Transverse colon (tissue), 4 donors: ENCODE measurements at regions not wholly inside any gene's neighbourhood (a gene's known extent, or its start where the extent isn't known, plus 50 kb on each side); places are given as distances from the start of the nearest gene placed in this dataset.

Experiments used
- DNase-seq: peaks from one replicate; pipeline ENCODE4 v3.0.0-alpha.2; 2019
- H3K27ac ChIP-seq, 4 donors: fragments of 200-600 bp; sonication (generic); 2 replicates each; pipeline ENCODE4 v1.5.1; 2016 to 2018; ENCODE audit warnings: inconsistent platforms in 4 of 4
- H3K27me3 ChIP-seq: fragments of 200-600 bp; sonication (generic); 2 replicates; pipeline ENCODE4 v1.5.1; 2017; ENCODE audit warnings: inconsistent platforms
- H3K36me3 ChIP-seq, 4 donors: fragments of 200-600 bp; sonication (generic); 2 replicates each; pipeline ENCODE4 v1.5.1; 2017 to 2019; ENCODE audit warnings: inconsistent platforms in 4 of 4
- H3K4me1 ChIP-seq, 4 donors: fragments of 200-600 bp; sonication (generic); 2 replicates each; pipeline ENCODE4 v1.5.1; 2017 to 2020; ENCODE audit warnings: inconsistent platforms in 4 of 4
- H3K4me3 ChIP-seq, 4 donors: fragments of 200-600 bp; sonication (generic); 1 replicate in 1 of 4; 2 replicates in 3 of 4; pipeline versions ENCODE4 v1.5.1 to v1.6.1; 2017 to 2019; ENCODE audit warnings: inconsistent platforms in 4 of 4
- H3K9me3 ChIP-seq, 2 donors: fragments of 200-600 bp; sonication (generic); 2 replicates each; pipeline ENCODE4 v1.5.1; 2017 to 2019; ENCODE audit warnings: inconsistent platforms in 2 of 2
- EP300 ChIP-seq: sonication (generic); formaldehyde crosslinking; IDR thresholded peaks from one replicate; pipeline ENCODE4 v1.6.1; 2017; ENCODE audit warnings: antibody characterized with exemption, low read depth
- POLR2A ChIP-seq: fragments of 450-650 bp; IDR thresholded peaks from one replicate; pipeline ENCODE4 v1.6.1; 2016; ENCODE audit warnings: antibody characterized with exemption, mild to moderate bottlenecking, moderate library complexity
- POLR2AphosphoS5 ChIP-seq, 3 donors: sonication (generic); formaldehyde crosslinking; IDR thresholded peaks; one replicate each; pipeline ENCODE4 v1.6.1; 2016; ENCODE audit warnings: antibody characterized with exemption in 3 of 3
- WGBS, 2 donors: methylation state at CpG; one replicate each; pipeline ENCODE4 v1.1.5; 2018; ENCODE audit warnings: low coverage in 1 of 2; 5-methylcytosine and 5-hydroxymethylcytosine counted together
- in situ Hi-C, 4 donors: fragments of 200-750 bp; cut with MboI; loops; one replicate each; pipeline versions ENCODE4 v1.15.0 to v1.15.1; 2017; ENCODE audit warnings: low sequenced_read_pairs in 3 of 4, low pct_ligation_motif_present in 1 of 4, low pct_unique_long_range_greater_than_20kb in 1 of 4
- intact Hi-C: fragments of 100-400 bp; cut with DNase I; formaldehyde crosslinking; loops from one replicate; pipeline ENCODE4 v1.15.1; 2023; ENCODE audit warnings: low total_unique reads
- TF ChIP-seq, protein P1 (sequence below), 5 experiments: fragments of 200-600 bp in 3 of 5; fragments of 450-650 bp in 2 of 5; sonication (generic) in 3 of 5; IDR thresholded peaks; 1 replicate in 2 of 5; 2 replicates in 3 of 5; pipeline ENCODE4 v1.5.1; 2016 to 2017; ENCODE audit warnings: antibody characterized with exemption in 5 of 5, inconsistent platforms in 3 of 5, mild to moderate bottlenecking in 2 of 5, moderate library complexity in 1 of 5

DNA sequence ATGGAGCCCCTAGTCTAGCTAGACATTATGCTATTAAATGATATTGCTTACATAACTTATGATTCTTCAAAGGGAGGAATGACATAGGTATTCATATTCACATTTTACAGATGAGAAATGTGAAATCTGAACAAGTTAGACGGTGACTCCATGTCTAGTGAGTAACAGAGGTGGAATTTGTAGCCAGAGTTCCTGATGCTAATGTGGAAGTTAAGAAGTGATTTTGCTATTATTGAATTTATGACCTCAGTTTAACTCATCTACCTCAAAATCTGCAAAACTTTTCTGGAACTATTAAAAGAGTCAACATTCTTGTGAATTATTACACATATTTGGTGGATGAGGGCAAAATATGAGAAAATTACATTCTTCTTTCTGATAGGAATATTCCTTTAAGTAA, 347.6 kb upstream of the MMS22L start:
- intact Hi-C loops (no loop called here), in situ Hi-C loops (no loop called here)
- TF ChIP-seq, protein P1, sequence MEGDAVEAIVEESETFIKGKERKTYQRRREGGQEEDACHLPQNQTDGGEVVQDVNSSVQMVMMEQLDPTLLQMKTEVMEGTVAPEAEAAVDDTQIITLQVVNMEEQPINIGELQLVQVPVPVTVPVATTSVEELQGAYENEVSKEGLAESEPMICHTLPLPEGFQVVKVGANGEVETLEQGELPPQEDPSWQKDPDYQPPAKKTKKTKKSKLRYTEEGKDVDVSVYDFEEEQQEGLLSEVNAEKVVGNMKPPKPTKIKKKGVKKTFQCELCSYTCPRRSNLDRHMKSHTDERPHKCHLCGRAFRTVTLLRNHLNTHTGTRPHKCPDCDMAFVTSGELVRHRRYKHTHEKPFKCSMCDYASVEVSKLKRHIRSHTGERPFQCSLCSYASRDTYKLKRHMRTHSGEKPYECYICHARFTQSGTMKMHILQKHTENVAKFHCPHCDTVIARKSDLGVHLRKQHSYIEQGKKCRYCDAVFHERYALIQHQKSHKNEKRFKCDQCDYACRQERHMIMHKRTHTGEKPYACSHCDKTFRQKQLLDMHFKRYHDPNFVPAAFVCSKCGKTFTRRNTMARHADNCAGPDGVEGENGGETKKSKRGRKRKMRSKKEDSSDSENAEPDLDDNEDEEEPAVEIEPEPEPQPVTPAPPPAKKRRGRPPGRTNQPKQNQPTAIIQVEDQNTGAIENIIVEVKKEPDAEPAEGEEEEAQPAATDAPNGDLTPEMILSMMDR (IDR thresholded peaks at IDR 0.05) = no peak
- TF ChIP-seq EP300 (no peak), POLR2A (no peak), POLR2AphosphoS5 (IDR thresholded peaks at IDR 0.05) (no peak)
- H3K9me3 ChIP-seq = no peaks in the 10 kb centered on the region
- DNase-seq = no peak
- H3K27me3 ChIP-seq = no peaks in the 10 kb centered on the region
- no peaks in the 10 kb centered on the region for H3K4me1 ChIP-seq
- 73 to 83% methylated on average over 1 of the region's 1 CpG for WGBS, 2 donors
- no peak overlapping the region for H3K27ac ChIP-seq
- H3K36me3 ChIP-seq = no peaks in the 10 kb centered on the region
- H3K4me3 ChIP-seq = no peak overlapping the region

DNA sequence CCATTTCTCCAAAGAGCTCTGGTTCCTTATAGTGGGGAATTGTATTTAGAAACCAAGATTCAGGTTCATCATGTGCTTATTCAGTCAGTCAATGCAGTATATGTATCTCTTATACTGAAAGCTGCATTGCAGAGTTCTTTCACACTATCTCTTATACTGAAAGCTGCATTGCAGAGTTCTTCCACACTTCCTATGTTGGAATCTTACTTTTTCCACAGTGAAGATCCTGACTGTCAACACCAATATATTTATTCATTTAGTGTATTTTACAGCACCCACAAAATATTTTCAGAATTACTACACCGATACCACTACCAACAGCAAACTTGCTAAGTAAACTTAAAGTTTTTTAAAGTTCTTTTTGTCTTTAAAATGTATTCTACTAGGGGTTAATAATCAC, 349.3 kb upstream of the MMS22L start:
- H3K27me3 ChIP-seq = no peaks in the 10 kb centered on the region
- no peaks in the 10 kb centered on the region for H3K36me3 ChIP-seq
- H3K27ac ChIP-seq = no peak overlapping the region
- 70 to 97% methylated on average over 1 of the region's 1 CpG for WGBS, 2 donors
- in situ Hi-C loops = no loop called here
- H3K4me3 ChIP-seq = no peak overlapping the region
- H3K9me3 ChIP-seq = no peaks in the 10 kb centered on the region
- intact Hi-C loops = no loop called here
- no peaks in the 10 kb centered on the region for H3K4me1 ChIP-seq
- no peak for DNase-seq
- TF ChIP-seq POLR2AphosphoS5 (IDR thresholded peaks at IDR 0.05) (no peak), POLR2A (no peak), EP300 (no peak)
- TF ChIP-seq, protein P1 (IDR thresholded peaks at IDR 0.05) = no peak

DNA sequence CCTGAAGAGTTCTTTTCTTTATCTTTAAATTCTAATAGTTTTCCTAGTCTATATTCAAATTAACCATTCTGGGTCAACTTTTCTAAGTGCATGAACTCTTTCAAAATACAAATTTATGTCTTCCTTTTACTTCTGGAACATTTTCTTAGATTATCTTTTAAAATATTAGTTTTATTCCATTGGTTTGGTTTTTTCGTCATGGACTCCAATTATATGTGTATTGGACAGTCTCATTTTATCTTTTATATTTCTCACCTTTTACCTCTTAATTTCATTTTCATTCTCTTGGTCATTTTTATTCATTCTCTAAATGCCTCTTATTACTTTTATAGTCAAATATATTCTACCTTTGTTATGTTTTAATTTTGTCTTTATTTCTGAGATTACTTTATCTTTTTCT, 356.7 kb upstream of the MMS22L start:
- WGBS, 2 donors = 81 to 83% methylated on average over 1 of the region's 1 CpG
- Histone ChIP-seq H3K4me1 (no peaks in the 10 kb centered on the region), H3K36me3 (no peaks in the 10 kb centered on the region), H3K27ac (no peak overlapping the region), H3K27me3 (no peaks in the 10 kb centered on the region), H3K4me3 (no peak overlapping the region), H3K9me3 (no peaks in the 10 kb centered on the region)
- in situ Hi-C loops = no loop called here
- TF ChIP-seq, protein P1 (IDR thresholded peaks at IDR 0.05) = no peak
- TF ChIP-seq EP300 = no peak
- TF ChIP-seq POLR2A = no peak
- no peak for TF ChIP-seq POLR2AphosphoS5 (IDR thresholded peaks at IDR 0.05)
- no peak for DNase-seq
- intact Hi-C loops = no loop called here

DNA sequence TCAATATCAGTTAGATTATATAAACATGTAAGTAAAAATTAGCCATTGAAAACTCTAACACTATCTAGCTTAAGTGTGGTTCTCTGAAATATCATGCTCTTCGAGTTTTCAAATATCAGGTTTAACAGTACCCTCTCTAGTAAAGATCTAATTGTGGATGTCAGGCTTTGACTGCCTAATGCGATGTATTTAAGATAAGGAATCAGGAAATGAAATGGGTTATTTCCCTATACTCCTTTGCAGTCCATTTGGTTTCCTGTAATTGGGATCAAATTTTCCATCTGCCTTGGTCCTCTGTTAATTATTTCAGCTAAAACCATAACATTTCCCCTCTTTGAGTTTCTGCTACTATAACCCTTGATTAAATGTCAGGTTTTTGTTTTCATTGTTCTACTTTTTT, 361.3 kb upstream of the MMS22L start:
- Histone ChIP-seq H3K4me3 (no peak overlapping the region), H3K36me3 (no peaks in the 10 kb centered on the region), H3K27ac (no peak overlapping the region), H3K9me3 (no peaks in the 10 kb centered on the region), H3K4me1 (no peaks in the 10 kb centered on the region), H3K27me3 (no peaks in the 10 kb centered on the region)
- intact Hi-C loops = no loop called here
- 73 to 76% methylated on average over 2 of the region's 2 CpGs for WGBS, 2 donors
- TF ChIP-seq, protein P1 (IDR thresholded peaks at IDR 0.05) = no peak
- TF ChIP-seq EP300 (no peak), POLR2A (no peak)
- DNase-seq = no peak
- in situ Hi-C loops = no loop called here
